SU-DHL-6 (cell line): ENCODE measurements at regions not wholly inside any gene's neighbourhood (a gene's known extent, or its start where the extent isn't known, plus 50 kb on each side); places are given as distances from the start of the nearest gene placed in this dataset.

Experiments
- H2AFZ ChIP-seq: fragments of 200-600 bp; sonication (generic); 2 replicates; pipeline ENCODE4 v1.6.1; 2014; ENCODE audit warnings: low read depth, mild to moderate bottlenecking, moderate library complexity, mixed read lengths, antibody characterized with exemption, low read length; ENCODE audit not compliant: severe bottlenecking
- H3F3A ChIP-seq: fragments of 200-600 bp; shearing (Covaris generic); 2 replicates; pipeline ENCODE4 v1.6.0; 2016; ENCODE audit warnings: antibody characterized with exemption, mild to moderate bottlenecking; ENCODE audit not compliant: insufficient read depth
- H3K27ac ChIP-seq: fragments of 200-600 bp; sonication (generic); 2 replicates; pipeline ENCODE4 v1.5.1; 2016; ENCODE audit warnings: low read depth, mild to moderate bottlenecking, low read length, moderate library complexity, mixed read lengths
- H3K27me3 ChIP-seq: fragments of 200-600 bp; sonication (generic), shearing (Covaris generic); 2 replicates; pipeline ENCODE4 v1.6.0; 2014; ENCODE audit warnings: mild to moderate bottlenecking, low read length
- H3K36me3 ChIP-seq: fragments of 200-600 bp; sonication (generic); 2 replicates; pipeline ENCODE4 v1.6.1; 2014; ENCODE audit warnings: mild to moderate bottlenecking, low read length, mixed read lengths
- H3K4me2 ChIP-seq: fragments of 300-600, 200-600 bp; shearing (Covaris generic), sonication (generic); 2 replicates; pipeline ENCODE4 v1.6.0; 2014; ENCODE audit warnings: low read length, low read depth, mild to moderate bottlenecking; ENCODE audit not compliant: poor library complexity, severe bottlenecking
- H3K4me3 ChIP-seq: fragments of 200-600 bp; sonication (generic); 2 replicates; pipeline ENCODE4 v1.5.1; 2014; ENCODE audit warnings: antibody characterized with exemption, low read length, mild to moderate bottlenecking, mixed read lengths; ENCODE audit not compliant: insufficient read depth, poor library complexity, severe bottlenecking
- H3K79me2 ChIP-seq: fragments of 200-600 bp; sonication (generic); 2 replicates; pipeline ENCODE4 v1.6.1; 2014; ENCODE audit warnings: mild to moderate bottlenecking, low read length, moderate library complexity; ENCODE audit not compliant: insufficient read depth
- H3K9ac ChIP-seq: fragments of 200-600 bp; sonication (generic); 2 replicates; pipeline ENCODE4 v1.7.0; 2014; ENCODE audit warnings: mild to moderate bottlenecking, low read length
- H3K9me2 ChIP-seq: fragments of 200-600 bp; sonication (generic); replicated peaks from 2 replicates; pipeline ENCODE4 v1.6.1; 2014; ENCODE audit warnings: low read length; ENCODE audit not compliant: insufficient read depth
- H3K9me3 ChIP-seq: fragments of 200-600 bp; sonication (generic); 2 replicates; pipeline ENCODE4 v1.6.1; 2014; ENCODE audit warnings: low read length, mixed read lengths; ENCODE audit not compliant: insufficient read depth
- H4K20me1 ChIP-seq: fragments of 200-600 bp; sonication (generic); 2 replicates; pipeline ENCODE4 v1.6.1; 2014; ENCODE audit warnings: low read depth, mild to moderate bottlenecking, antibody characterized with exemption, low read length, moderate library complexity, mixed read lengths
- CTCF ChIP-seq: fragments of 200-600 bp; sonication (generic); IDR thresholded peaks from one replicate; pipeline ENCODE4 v1.5.1; 2017; ENCODE audit warnings: antibody characterized with exemption, mild to moderate bottlenecking, low read length, moderate library complexity; ENCODE audit not compliant: insufficient read depth, poor library complexity, severe bottlenecking
- EZH2phosphoT487 ChIP-seq: fragments of 200-600 bp; sonication (generic), shearing (Covaris generic); conservative IDR thresholded peaks from 2 replicates; pipeline ENCODE4 v1.6.1; 2018; ENCODE audit warnings: mild to moderate bottlenecking, antibody characterized with exemption, low read length, moderate library complexity, mixed read lengths

DNA sequence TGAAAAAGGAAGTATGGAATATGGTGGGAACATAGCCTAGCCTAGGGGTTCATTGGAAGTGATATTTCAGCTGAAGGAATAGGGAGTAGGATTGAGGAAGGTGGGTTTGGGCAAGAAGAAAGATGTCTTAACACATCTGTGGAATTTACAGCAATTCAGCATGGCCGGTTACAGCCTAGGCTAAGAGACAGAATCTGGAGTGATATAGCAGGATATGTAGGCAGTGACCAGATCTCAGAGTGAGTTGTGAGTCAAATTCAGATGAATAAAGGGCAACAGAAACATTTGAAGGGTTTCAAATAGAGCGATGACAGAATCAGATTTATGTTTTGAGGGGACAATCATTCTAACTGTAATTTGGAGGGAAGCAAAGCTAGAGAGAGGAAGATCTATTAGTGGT lies 199.0 kb upstream of the PRPS1L1 start:
- no peak overlapping the region for H3K4me3 ChIP-seq
- H3K4me2 ChIP-seq = no peak overlapping the region
- H3K27me3 ChIP-seq = no peaks in the 10 kb centered on the region
- no peak overlapping the region for H2AFZ ChIP-seq
- no peaks in the 10 kb centered on the region for H3F3A ChIP-seq
- H3K79me2 ChIP-seq = no peaks in the 10 kb centered on the region
- no peaks in the 10 kb centered on the region for H3K9me2 ChIP-seq
- H4K20me1 ChIP-seq = no peaks in the 10 kb centered on the region
- H3K36me3 ChIP-seq = no peaks in the 10 kb centered on the region
- TF ChIP-seq CTCF (no peak), EZH2phosphoT487 (no peak)
- no peak overlapping the region for H3K9ac ChIP-seq
- no peak overlapping the region for H3K27ac ChIP-seq
- H3K9me3 ChIP-seq = no peaks in the 10 kb centered on the region

DNA sequence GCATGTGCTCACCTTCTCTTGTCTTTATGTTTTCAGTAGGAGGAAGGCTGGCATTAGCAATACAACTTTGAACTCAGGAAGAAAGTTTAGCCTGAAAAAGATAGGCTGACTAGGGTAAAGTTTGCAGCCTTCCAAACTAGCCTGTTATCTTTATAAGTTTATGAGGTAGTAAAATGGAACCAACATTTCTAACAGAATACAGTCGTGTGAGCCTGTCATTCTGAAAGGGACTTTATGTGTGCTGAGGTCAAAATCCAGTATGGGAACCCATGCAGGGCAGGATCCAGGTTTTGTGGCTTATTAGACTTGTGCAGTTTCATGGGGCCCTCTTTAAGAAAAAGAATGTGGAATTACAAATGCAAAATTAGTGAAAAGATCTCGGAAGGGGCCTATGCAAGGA lies 201.0 kb upstream of the PRPS1L1 start:
- Histone ChIP-seq H3K27ac (no peak overlapping the region), H3K9me3 (no peaks in the 10 kb centered on the region), H3K27me3 (no peaks in the 10 kb centered on the region), H3F3A (no peaks in the 10 kb centered on the region), H4K20me1 (no peaks in the 10 kb centered on the region), H3K79me2 (no peaks in the 10 kb centered on the region), H3K9me2 (no peaks in the 10 kb centered on the region), H2AFZ (no peak overlapping the region), H3K4me3 (no peak overlapping the region), H3K9ac (no peak overlapping the region), H3K4me2 (no peak overlapping the region), H3K36me3 (no peaks in the 10 kb centered on the region)
- TF ChIP-seq CTCF = no peak
- no peak for TF ChIP-seq EZH2phosphoT487

DNA sequence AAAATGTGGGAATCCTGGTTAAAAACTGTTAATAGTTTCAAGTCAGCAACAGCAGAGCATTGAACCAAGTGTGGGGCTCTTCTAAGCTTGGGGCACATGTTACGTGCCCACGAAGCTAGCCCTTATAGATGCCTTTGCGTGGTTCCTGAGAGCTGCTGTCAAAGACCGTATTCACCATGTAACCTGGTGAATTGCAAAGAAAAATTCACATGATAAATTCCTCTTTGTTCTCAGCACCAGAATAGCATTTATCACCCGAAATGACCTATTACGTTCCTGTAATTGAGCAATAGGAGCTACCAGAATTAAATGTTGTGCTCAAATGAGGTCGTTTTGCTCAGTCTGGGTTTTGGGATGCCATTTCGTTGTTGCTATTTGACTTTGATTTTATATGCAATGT lies 202.6 kb upstream of the PRPS1L1 start:
- Histone ChIP-seq H3K36me3 (no peaks in the 10 kb centered on the region), H3K27me3 (no peaks in the 10 kb centered on the region), H3K27ac (no peak overlapping the region), H3K9ac (no peak overlapping the region), H3K4me2 (no peak overlapping the region), H3F3A (no peaks in the 10 kb centered on the region), H2AFZ (no peak overlapping the region), H3K9me2 (no peaks in the 10 kb centered on the region), H3K4me3 (no peak overlapping the region), H4K20me1 (no peaks in the 10 kb centered on the region), H3K79me2 (no peaks in the 10 kb centered on the region), H3K9me3 (no peaks in the 10 kb centered on the region)
- TF ChIP-seq EZH2phosphoT487 (no peak), CTCF (no peak)

- Histone ChIP-seq H2AFZ (no peak overlapping the region), H3K9ac (no peak overlapping the region), H3K9me2 (no peaks in the 10 kb centered on the region), H4K20me1 (no peaks in the 10 kb centered on the region), H3K27me3 (no peaks in the 10 kb centered on the region), H3F3A (no peaks in the 10 kb centered on the region), H3K36me3 (no peaks in the 10 kb centered on the region), H3K79me2 (no peaks in the 10 kb centered on the region), H3K4me2 (no peak overlapping the region), H3K9me3 (no peaks in the 10 kb centered on the region), H3K27ac (no peak overlapping the region), H3K4me3 (no peak overlapping the region)
- TF ChIP-seq CTCF = no peak
- no peak for TF ChIP-seq EZH2phosphoT487
These were observed 204.2 kb upstream of the PRPS1L1 start for GRCh38 chr7:18231854-18232253.
